IMR-90 (cell line): ENCODE measurements at regions not wholly inside any gene's neighbourhood (a gene's known extent, or its start where the extent isn't known, plus 50 kb on each side); places are given as distances from the start of the nearest gene placed in this dataset.

Source experiments
- BHLHE40 ChIP-seq: fragments of 150-350 bp; IDR thresholded peaks from 2 replicates; pipeline ENCODE4 v1.6.1; 2016; ENCODE audit warnings: mild to moderate bottlenecking, low read depth, low read length
- POLR2A ChIP-seq: IDR thresholded peaks from 2 replicates; pipeline ENCODE4 v1.6.1; 2012; ENCODE audit warnings: mild to moderate bottlenecking, low read depth, low read length
- RAD21 ChIP-seq: IDR thresholded peaks from 2 replicates; pipeline ENCODE4 v1.6.1; 2012; ENCODE audit warnings: low read length, improper control_type of control experiment
- USF2 ChIP-seq: fragments of 150-350 bp; IDR thresholded peaks from 2 replicates; pipeline ENCODE4 v1.6.1; 2017; ENCODE audit warnings: mild to moderate bottlenecking, antibody characterized with exemption, low read length, low read depth
- TF ChIP-seq, protein P1 (sequence below): conservative IDR thresholded peaks from 2 replicates; pipeline ENCODE4 v1.5.1; 2012; ENCODE audit warnings: mild to moderate bottlenecking, low read depth, low read length, improper control_type of control experiment

- TF ChIP-seq POLR2A (no peak), RAD21 (no peak), BHLHE40 (no peak), USF2 (no peak)
- TF ChIP-seq, protein P1, sequence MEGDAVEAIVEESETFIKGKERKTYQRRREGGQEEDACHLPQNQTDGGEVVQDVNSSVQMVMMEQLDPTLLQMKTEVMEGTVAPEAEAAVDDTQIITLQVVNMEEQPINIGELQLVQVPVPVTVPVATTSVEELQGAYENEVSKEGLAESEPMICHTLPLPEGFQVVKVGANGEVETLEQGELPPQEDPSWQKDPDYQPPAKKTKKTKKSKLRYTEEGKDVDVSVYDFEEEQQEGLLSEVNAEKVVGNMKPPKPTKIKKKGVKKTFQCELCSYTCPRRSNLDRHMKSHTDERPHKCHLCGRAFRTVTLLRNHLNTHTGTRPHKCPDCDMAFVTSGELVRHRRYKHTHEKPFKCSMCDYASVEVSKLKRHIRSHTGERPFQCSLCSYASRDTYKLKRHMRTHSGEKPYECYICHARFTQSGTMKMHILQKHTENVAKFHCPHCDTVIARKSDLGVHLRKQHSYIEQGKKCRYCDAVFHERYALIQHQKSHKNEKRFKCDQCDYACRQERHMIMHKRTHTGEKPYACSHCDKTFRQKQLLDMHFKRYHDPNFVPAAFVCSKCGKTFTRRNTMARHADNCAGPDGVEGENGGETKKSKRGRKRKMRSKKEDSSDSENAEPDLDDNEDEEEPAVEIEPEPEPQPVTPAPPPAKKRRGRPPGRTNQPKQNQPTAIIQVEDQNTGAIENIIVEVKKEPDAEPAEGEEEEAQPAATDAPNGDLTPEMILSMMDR = no peak
These were observed 242.4 kb upstream of the TBX3 start for GRCh38 chr12:114926341-114926740.
